Endothelial cell of umbilical vein (primary cell): ENCODE measurements at regions not wholly inside any gene's neighbourhood (a gene's known extent, or its start where the extent isn't known, plus 50 kb on each side); places are given as distances from the start of the nearest gene placed in this dataset.

Source experiments
- BruUV-seq: library from RNA; stranded (reverse); fragments of 400-500 nt; replicated peaks from 2 replicates; lab custom pipeline; 2021; lab: Mats Ljungman, UMichigan
- CTCF ChIA-PET: fragments of 300-600, 350-600 bp; sonication (Branson Sonifier 250); formaldehyde crosslinking; loops from one replicate; lab custom pipeline; 2021; ENCODE audit warnings: antibody characterized with exemption, inconsistent platforms; lab: Charles Lee
- POLR2A ChIA-PET: fragments of 300-600, 350-600 bp; sonication (Branson Sonifier 250); formaldehyde crosslinking; loops from one replicate; lab custom pipeline; 2021; ENCODE audit warnings: antibody characterized with exemption, inconsistent platforms; lab: Charles Lee
- DNase-seq: peaks from one replicate; pipeline ENCODE4 v3.0.0-alpha.2; 2011; ENCODE audit warnings: low read depth, low spot score
- FAIRE-seq: peaks from 2 replicates; lab custom pipeline; 2011; peaks lifted over from hg19 to GRCh38; lab: Jason Lieb, UNC
- H2AFZ ChIP-seq: 2 replicates; pipeline ENCODE4 v1.6.0; 2012; ENCODE audit warnings: low read depth, low read length, control low read depth, inconsistent platforms
- H3K27ac ChIP-seq: 2 replicates; pipeline ENCODE4 v1.5.1; 2011; ENCODE audit warnings: low read depth, mild to moderate bottlenecking, control low read depth, low read length, moderate library complexity; ENCODE audit not compliant: insufficient read depth
- H3K27me3 ChIP-seq, 2 experiments: 2 replicates each; pipeline versions ENCODE4 v1.6.0 to v1.6.1; 2011; ENCODE audit warnings: low read length in 2 of 2, mixed read lengths in 1 of 2; ENCODE audit not compliant: control insufficient read depth in 2 of 2, insufficient read depth in 2 of 2
- H3K36me3 ChIP-seq, 2 experiments: 2 replicates in 1 of 2; 3 replicates in 1 of 2; pipeline ENCODE4 v1.5.1; 2011; ENCODE audit warnings: low read length in 2 of 2, mild to moderate bottlenecking in 1 of 2, moderate library complexity in 1 of 2; ENCODE audit not compliant: control insufficient read depth in 2 of 2, insufficient read depth in 2 of 2; ENCODE audit errors: extremely low read depth in 1 of 2
- H3K4me1 ChIP-seq: 3 replicates; pipeline ENCODE4 v1.5.1; 2011; ENCODE audit warnings: mild to moderate bottlenecking, low read length; ENCODE audit not compliant: control insufficient read depth, insufficient read depth; ENCODE audit errors: extremely low read depth
- H3K4me2 ChIP-seq: 2 replicates; pipeline ENCODE4 v1.6.1; 2011; ENCODE audit warnings: low read length, control low read depth, mixed read lengths; ENCODE audit not compliant: insufficient read depth
- H3K4me3 ChIP-seq, 3 experiments: fragments of 200-600 bp in 1 of 3; sonication (generic), shearing (Covaris generic) in 1 of 3; replicated peaks in 1 of 3; 2 replicates each; pipeline ENCODE4 v1.5.1; 2011 to 2016; ENCODE audit warnings: control low read depth in 3 of 3, low read length in 3 of 3, mild to moderate bottlenecking in 2 of 3, inconsistent platforms in 1 of 3, low read depth in 1 of 3, moderate library complexity in 1 of 3; ENCODE audit not compliant: insufficient read depth in 1 of 3
- H3K79me2 ChIP-seq: 2 replicates; pipeline ENCODE4 v1.6.0; 2012; ENCODE audit warnings: low read length, inconsistent platforms; ENCODE audit not compliant: control insufficient read depth, insufficient read depth
- H3K9ac ChIP-seq: replicated peaks from 2 replicates; pipeline ENCODE3; 2011; ENCODE audit warnings: low read length, control low read depth; ENCODE audit not compliant: insufficient read depth; ENCODE audit errors: extremely low read depth
- H3K9me1 ChIP-seq: replicated peaks from 3 replicates; pipeline ENCODE4 v1.6.0; 2011; ENCODE audit warnings: mild to moderate bottlenecking, low read length; ENCODE audit not compliant: control insufficient read depth, insufficient read depth; ENCODE audit errors: extremely low read depth
- H3K9me3 ChIP-seq: replicated peaks from 2 replicates; pipeline ENCODE4 v1.5.1; 2012; ENCODE audit warnings: low read length, inconsistent platforms; ENCODE audit not compliant: control insufficient read depth, insufficient read depth
- H4K20me1 ChIP-seq: replicated peaks from 2 replicates; pipeline ENCODE3; 2011; ENCODE audit warnings: mild to moderate bottlenecking, low read length; ENCODE audit not compliant: control insufficient read depth, insufficient read depth; ENCODE audit errors: extremely low read depth
- EZH2 ChIP-seq: IDR thresholded peaks from 2 replicates; pipeline ENCODE4 v1.6.1; 2012; ENCODE audit warnings: borderline replicate concordance, low read depth, mild to moderate bottlenecking, moderate library complexity, low read length, inconsistent platforms; ENCODE audit not compliant: severe bottlenecking
- FOS ChIP-seq: IDR thresholded peaks from 2 replicates; pipeline ENCODE4 v1.6.1; 2011; ENCODE audit warnings: mild to moderate bottlenecking, low read length, moderate library complexity, borderline replicate concordance; ENCODE audit not compliant: insufficient read depth
- GATA2 ChIP-seq: IDR thresholded peaks from 2 replicates; pipeline ENCODE4 v1.7.0; 2011; ENCODE audit warnings: low read depth, mild to moderate bottlenecking, moderate library complexity, mixed read lengths, low read length; ENCODE audit not compliant: insufficient read length, insufficient read depth
- JUN ChIP-seq: IDR thresholded peaks from 2 replicates; pipeline ENCODE4 v1.6.1; 2011; ENCODE audit warnings: borderline replicate concordance, low read depth; ENCODE audit not compliant: insufficient read length, insufficient read depth
- MYC ChIP-seq: IDR thresholded peaks from one replicate; pipeline ENCODE4 v1.6.1; 2011; ENCODE audit warnings: mild to moderate bottlenecking, low read depth, low read length
- POLR2A ChIP-seq: IDR thresholded peaks from 2 replicates; pipeline ENCODE4 v1.6.1; 2012; ENCODE audit warnings: low read depth, mild to moderate bottlenecking, control low read depth, low read length
- POLR2AphosphoS5 ChIP-seq: IDR thresholded peaks from 2 replicates; pipeline ENCODE4 v1.6.1; 2012; ENCODE audit warnings: low read depth, mild to moderate bottlenecking, control low read depth, low read length, moderate library complexity; ENCODE audit not compliant: insufficient read depth
- dilution Hi-C: fragments of 300-500 bp; cut with MboI; formaldehyde crosslinking; loops from one replicate; pipeline ENCODE4 v1.15.0; 2019; ENCODE audit warnings: low sequenced_read_pairs; ENCODE audit not compliant: extremely low pct_ligation_motif_present
- intact Hi-C: fragments of 100-400 bp; cut with micrococcal nuclease; formaldehyde crosslinking; loops from one replicate; pipeline ENCODE4 v1.10.0; 2022
- TF ChIP-seq, protein P1 (sequence below), 2 donors: IDR thresholded peaks; 1 replicate in 1 of 2; 2 replicates in 1 of 2; pipeline ENCODE4 v1.5.1; 2011; ENCODE audit warnings: low read length in 2 of 2, mild to moderate bottlenecking in 2 of 2, moderate library complexity in 2 of 2, control low read depth in 1 of 2, inconsistent platforms in 1 of 2, low read depth in 1 of 2; ENCODE audit not compliant: insufficient read depth in 1 of 2; ENCODE audit errors: extremely low read depth in 1 of 2
- TF ChIP-seq, protein P2 (sequence below): IDR thresholded peaks from 2 replicates; pipeline ENCODE4 v1.6.1; 2011; ENCODE audit not compliant: insufficient read depth, insufficient read length

DNA sequence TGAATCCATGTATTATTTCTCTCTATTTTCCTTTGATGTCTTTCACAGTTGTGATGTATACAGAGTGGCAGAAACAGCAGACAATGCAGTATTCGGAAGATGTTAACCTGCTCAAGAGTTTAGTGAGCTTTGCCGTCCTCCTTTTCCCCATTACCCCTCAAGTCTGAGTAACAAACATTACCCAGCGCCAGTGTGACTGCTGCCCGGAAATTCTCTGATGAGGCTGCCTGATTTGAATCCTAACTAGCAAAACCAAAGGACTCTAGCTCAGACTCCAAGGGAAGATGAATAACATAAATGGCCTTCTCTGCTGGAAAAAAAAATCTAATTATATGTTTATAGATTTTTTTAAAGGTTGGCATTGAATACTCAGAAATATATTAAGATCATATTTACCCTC is 247.3 kb upstream of the SOX21 start:
- Histone ChIP-seq H3K27me3 (peaks cover 27 to 43% of the 10 kb centered on the region in 2 experiments), H3K4me1 (no peaks in the 10 kb centered on the region), H3K9me1 (no peaks in the 10 kb centered on the region), H3K9ac (no peak overlapping the region), H3K9me3 (no peaks in the 10 kb centered on the region), H3K4me3 (no peak overlapping the region), H3K4me2 (no peak overlapping the region), H3K36me3 (no peaks in the 10 kb centered on the region), H3K79me2 (no peaks in the 10 kb centered on the region), H4K20me1 (no peaks in the 10 kb centered on the region), H2AFZ (no peak overlapping the region), H3K27ac (no peak overlapping the region)
- ChIA-PET CTCF (interaction anchor here (1.0 kb wide), 2 partner anchors 11 to 285 kb away, joined by 3 read pairs; no protein-coding TSS in a partner anchor), POLR2A (no interaction called here)
- intact Hi-C loops, result no loop called here
- no peak for TF ChIP-seq GATA2
- DNase-seq (no peak), FAIRE-seq (no peak)
- dilution Hi-C loops, result no loop called here
- BruUV-seq, result no TSS peak

DNA sequence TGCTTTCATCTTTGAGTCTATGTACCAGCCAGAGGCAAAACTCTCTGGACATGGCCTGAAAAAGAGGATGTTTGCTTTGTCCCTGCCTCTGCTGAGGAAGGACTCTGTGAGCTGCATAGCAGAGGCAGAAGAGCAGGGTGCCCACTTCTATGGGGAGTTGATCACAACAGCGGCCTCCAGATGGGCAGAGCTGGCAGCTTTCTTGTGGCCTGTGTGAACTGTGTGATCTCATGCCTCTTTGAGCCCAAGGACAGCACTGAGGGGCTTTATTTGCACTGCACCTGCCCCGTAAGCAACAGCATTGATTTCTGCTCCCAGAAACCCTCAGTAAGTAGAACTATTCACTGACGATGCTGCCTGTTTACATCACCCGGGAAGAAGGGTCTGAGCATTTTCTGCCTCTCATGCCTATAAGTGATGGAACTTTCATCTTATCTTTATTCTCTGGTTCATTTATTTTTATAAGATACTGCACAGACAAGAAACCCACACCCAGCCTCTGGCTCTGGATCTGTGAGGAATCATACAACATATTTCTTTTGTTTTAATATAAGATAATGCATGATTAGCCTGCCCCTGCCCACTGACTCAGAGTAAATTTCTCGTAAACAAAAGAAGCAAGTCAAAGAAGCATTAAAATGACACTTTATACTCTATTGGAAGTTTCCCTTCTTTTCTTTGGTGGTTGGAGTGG is 244.2 kb upstream of the SOX21 start:
- intact Hi-C loops, result no loop called here
- no peak overlapping the region for H3K4me2 ChIP-seq
- peaks cover 18 to 21% of the 10 kb centered on the region in 2 experiments for H3K27me3 ChIP-seq
- no peaks in the 10 kb centered on the region for H3K79me2 ChIP-seq
- no peak overlapping the region for H3K4me3 ChIP-seq
- H3K27ac ChIP-seq, result no peak overlapping the region
- H2AFZ ChIP-seq, result no peak overlapping the region
- dilution Hi-C loops, result no loop called here
- no TSS peak for BruUV-seq
- no peaks in the 10 kb centered on the region for H3K9me3 ChIP-seq
- H3K4me1 ChIP-seq, result no peaks in the 10 kb centered on the region
- no peaks in the 10 kb centered on the region for H4K20me1 ChIP-seq
- CTCF ChIA-PET, result interaction anchor here (0.5 to 1.5 kb wide), 4 partner anchors 11 to 424 kb away, joined by 3 to 6 read pairs (median 3); no protein-coding TSS in a partner anchor
- no peaks in the 10 kb centered on the region for H3K9me1 ChIP-seq
- H3K36me3 ChIP-seq, result no peaks in the 10 kb centered on the region
- TF ChIP-seq, protein P1, sequence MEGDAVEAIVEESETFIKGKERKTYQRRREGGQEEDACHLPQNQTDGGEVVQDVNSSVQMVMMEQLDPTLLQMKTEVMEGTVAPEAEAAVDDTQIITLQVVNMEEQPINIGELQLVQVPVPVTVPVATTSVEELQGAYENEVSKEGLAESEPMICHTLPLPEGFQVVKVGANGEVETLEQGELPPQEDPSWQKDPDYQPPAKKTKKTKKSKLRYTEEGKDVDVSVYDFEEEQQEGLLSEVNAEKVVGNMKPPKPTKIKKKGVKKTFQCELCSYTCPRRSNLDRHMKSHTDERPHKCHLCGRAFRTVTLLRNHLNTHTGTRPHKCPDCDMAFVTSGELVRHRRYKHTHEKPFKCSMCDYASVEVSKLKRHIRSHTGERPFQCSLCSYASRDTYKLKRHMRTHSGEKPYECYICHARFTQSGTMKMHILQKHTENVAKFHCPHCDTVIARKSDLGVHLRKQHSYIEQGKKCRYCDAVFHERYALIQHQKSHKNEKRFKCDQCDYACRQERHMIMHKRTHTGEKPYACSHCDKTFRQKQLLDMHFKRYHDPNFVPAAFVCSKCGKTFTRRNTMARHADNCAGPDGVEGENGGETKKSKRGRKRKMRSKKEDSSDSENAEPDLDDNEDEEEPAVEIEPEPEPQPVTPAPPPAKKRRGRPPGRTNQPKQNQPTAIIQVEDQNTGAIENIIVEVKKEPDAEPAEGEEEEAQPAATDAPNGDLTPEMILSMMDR (IDR thresholded peaks at IDR 0.05; ENCODE audit: extremely low read depth in 1 of 2, insufficient read depth in 1 of 2, low read depth in 1 of 2, low read length in 2 of 2), result no peak
- TF ChIP-seq POLR2AphosphoS5 (no peak), FOS (no peak), GATA2 (no peak), MYC (no peak), JUN (no peak), EZH2 (no peak), POLR2A (no peak)
- TF ChIP-seq, protein P2, sequence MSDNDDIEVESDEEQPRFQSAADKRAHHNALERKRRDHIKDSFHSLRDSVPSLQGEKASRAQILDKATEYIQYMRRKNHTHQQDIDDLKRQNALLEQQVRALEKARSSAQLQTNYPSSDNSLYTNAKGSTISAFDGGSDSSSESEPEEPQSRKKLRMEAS, result no peak
- DNase-seq (no peak), FAIRE-seq (no peak)
- no peak overlapping the region for H3K9ac ChIP-seq
- POLR2A ChIA-PET, result no interaction called here
